HG02852 (cell line): ENCODE measurements at regions not wholly inside any gene's neighbourhood (a gene's known extent, or its start where the extent isn't known, plus 50 kb on each side); places are given as distances from the start of the nearest gene placed in this dataset.

Experiments used
- ATAC-seq: cut with Tn5 transposase; IDR thresholded peaks from one replicate; pipeline ENCODE4 v1.9.1; 2021; ENCODE audit warnings: mild to moderate bottlenecking, moderate library complexity; ENCODE audit not compliant: unreplicated experiment

DNA sequence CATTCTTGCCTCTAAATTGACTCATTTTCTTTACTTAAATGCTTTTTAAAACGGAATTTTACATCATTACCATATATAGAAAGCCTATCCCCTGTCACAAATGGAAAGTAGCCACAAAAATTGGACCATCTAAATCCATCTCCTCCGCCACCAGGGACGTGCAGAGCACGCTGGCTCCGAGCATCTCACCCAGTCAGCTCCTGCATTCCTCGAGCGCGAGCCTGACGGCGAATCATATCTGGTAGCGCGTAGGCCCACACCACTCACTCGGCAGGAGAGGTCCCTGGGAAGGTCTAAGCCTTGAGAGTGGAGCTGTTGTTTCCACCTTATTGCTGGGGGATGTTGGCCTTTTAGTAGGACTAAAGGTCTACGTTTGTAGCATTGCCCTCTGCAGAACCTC lies 152.4 kb downstream of the TRIM29 start:
- ATAC-seq, result no peak

DNA sequence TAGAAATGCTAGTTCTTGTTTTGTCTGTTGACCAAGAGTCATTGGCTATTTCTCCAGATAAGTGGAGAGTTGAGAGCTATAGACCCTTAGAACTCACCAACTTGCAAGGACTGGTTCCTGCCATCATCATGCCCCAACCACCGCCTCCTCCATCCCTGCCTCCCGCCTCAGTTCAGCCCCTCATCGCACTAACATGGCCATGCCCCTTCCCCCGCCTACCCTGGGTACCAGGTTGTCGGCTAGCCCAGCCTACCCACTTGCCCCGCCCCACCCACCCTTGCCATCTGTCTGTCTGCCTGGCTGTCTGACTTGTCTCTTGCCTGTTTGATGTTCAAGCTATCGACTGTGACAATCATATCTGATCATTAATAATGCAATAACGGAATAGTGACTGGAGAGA lies 154.1 kb downstream of the TRIM29 start:
- ATAC-seq, result no peak

GRCh38 chr11:119983240-119983732 lies 154.6 kb downstream of the TRIM29 start:
- ATAC-seq, result no peak

DNA sequence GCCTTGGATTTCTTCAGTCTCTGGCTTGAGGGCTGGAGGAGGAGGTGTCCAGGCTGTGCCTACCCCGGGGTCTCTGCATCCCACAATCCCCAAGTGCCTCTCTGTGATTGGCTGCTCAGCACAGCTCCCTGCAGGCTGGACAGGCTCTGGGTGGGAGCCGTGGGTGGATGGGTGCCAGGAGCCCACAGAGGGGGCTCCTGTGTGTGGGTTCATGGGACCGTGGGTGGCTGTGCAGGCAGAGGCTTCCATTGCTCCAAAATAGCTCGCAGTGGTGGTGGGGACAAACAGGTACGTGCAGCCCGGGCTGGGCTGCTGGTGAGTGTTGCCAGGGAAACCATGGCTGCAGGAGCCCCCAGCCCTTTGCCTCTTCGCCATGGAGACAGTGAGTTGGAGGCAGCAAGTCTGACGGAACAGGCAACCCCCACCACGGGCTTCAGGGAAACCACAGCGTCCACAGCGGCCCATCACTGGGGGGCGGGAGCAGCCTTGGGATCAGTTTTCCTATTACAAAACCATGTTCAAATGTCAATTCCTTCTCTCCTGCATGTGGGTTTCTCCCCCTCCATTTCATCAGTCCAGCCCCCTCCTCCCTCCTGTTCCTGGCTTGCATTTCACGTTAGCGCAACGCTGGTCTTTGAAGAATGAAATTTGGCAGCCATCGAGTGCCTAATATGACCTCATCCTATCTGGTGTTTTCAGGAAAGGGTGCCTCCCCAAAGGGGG lies 155.2 kb downstream of the TRIM29 start:
- ATAC-seq, result no peak

- no peak for ATAC-seq
These were observed 157.5 kb downstream of the TRIM29 start for GRCh38 chr11:119980431-119980830.

GRCh38 chr11:119979701-119980100 lies 158.2 kb downstream of the TRIM29 start:
- no peak for ATAC-seq

GRCh38 chr11:119978696-119979095 lies 159.2 kb downstream of the TRIM29 start:
- no peak for ATAC-seq

GRCh38 chr11:119977881-119978280 lies 160.0 kb downstream of the TRIM29 start:
- ATAC-seq, result no peak

DNA sequence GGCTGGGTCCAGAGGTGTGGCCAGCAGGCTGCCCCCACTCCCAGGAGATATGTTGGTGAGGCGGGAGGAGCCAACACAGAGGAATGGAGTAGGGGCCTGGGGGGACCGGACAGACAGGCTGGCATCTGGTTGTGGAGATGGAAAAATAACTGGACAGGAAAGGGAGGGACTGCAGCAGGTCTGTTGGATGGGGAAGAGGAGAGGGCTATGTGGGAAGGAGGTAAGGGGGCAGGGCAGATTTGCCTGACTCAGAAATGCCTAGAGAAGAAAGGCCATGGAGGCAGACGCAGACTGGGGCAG lies 160.4 kb downstream of the TRIM29 start:
- ATAC-seq, result no peak

GRCh38 chr11:119976805-119977560 lies 160.9 kb downstream of the TRIM29 start:
- ATAC-seq, result no peak

GRCh38 chr11:119975561-119976152 lies 162.3 kb downstream of the TRIM29 start:
- ATAC-seq, result no peak

- ATAC-seq, result no peak
These were observed 163.4 kb downstream of the TRIM29 start for GRCh38 chr11:119974467-119974866.

DNA sequence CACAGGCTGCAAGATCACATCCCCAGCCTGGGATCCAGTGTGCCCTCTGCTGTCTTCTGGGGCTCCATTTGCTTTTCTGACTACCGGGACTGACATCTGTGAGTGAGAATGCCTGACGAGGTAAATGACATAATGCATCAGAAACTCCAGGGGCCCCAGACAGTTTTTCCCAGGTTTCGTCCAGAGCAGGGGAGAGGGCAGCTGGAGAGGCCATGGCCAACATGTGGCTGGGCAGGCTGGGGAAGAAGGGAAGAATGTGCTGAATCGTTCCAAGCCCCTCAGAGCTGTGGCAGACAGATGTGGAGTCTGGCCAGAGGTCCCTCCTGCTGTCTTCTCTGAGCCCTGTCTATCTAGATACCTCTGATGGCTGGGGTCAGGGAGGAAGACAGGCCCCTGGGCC lies 163.9 kb downstream of the TRIM29 start:
- ATAC-seq, result no peak

DNA sequence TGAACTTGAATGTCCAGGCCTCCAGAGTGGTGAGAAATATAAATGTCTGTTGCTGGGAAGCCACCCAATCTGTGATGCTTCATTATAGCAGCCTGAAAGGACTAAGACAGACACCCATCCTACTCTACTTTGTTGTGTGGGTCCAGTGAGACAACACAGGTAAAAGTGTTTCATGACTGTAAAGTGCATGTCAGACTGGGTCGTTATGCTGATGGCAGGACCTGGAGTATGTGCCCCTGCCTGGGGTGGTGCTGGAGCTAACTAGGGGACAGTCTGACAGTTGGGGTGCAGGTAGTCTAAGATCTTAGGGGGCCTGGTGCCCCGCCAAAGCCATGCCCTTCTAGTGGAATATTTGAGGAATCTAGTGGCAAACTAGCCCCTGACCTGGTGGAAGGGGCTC lies 165.6 kb downstream of the TRIM29 start:
- no peak for ATAC-seq

DNA sequence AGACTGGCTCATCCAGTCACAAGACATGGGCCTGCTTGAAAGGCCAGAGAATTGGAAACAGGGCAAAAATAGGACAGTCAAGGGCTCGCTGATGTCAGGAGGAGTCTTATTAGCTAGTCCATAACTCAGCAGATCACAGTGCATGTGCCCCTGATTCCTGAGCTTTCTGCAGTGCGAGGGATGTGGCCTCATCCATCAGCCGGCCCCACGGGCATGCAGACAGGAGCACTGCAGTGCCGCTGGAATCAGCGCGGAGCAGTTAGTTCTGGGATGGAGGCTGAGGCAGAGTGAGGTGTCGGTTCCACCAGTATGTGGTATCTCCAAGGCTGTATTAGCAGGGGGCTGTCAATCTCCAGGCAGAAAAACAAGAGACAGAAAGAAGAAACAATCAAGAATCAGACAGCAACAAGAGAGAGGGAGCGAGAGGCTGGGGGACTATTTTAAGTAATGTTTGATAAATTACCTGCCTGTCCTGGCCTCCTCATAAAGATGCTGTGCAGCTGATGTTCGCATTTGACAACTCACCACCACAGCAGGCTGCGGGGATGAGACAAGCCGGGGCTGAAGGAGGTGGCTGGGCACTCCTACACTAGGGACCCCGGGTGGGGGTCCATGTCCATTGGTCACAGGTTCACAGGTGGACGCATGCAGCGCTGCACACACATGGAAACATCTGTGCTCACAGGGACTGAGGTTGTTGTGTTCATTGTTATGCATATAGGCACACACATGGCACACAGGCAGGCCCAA lies 167.2 kb downstream of the TRIM29 start:
- no peak for ATAC-seq

DNA sequence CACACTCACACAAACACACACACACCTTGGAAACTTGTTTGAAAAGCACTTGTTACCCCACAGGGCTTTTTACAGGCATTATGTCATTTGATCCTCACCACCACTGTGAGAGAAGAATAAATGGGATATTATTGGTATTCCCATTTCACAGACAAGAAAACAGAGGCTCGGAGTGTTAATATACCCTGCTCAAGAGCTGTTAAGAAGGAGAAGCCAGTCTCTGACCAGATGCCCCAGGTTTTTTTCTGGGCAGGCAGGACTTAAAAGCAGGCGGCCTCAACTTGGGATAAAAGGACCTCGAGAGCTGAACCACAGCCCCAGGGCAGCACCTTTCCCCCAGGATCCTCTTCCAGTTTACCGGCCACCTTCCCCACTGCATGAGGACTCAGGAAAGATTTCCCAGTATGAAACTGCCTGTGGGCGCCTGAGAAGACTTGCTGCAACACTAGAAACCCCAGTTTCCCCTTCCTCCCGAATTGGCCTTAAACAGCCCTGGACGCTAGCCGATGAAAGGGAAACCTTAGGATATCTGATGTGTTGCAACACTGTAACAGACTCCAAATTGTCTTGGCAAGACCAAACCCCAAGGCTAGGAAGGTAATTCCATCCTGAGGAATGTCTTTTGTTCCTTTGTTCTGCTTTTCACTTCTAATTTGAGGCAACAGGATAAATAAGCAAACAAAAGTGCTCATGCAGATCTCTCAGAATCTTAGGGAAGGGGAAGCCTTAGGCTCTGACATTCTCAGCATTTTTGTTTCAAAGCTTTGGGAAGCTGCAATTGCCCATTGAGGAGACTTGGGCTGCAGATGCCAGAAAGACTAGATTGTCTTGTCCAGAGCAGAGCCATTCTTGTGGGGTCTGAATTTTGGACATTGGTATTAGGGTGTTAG lies 173.5 kb downstream of the TRIM29 start:
- no peak for ATAC-seq

DNA sequence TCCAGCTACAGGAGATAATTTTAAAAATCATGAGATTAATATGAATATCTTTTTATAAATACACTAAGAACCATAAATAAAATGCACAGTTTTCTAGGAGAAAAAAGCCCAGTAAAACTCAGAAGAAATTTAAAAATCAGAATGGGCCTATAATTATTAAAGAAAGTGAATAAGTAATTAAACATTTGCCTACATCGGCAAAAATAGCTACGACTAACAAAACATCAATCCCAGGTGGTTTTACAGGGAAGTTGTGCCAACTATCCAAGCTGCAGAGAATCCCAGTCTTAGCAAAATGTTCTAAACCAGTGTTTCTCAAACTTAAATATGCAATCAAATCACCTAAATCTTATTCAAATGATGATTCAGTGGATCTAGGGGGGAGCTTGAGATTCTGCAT lies 180.0 kb downstream of the TRIM29 start:
- no peak for ATAC-seq

DNA sequence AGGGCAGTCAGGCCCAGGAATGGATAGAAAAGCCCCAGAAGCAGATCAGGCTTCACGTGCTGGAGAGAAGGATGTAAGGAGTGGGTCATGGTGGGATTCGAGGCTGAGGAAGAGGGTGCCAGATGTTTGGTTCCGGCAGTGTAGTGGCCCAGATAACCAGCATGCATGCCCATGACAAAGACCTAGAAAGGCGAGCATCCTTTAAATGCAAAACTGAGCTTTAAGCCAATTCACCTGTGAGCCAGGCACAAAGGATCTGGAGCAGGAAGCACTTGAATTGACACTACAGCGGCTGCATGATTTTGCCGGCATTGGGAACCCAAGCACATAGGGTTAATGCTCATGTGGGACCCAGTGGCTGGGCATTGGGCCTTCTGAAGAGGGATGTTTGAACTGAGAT lies 185.5 kb downstream of the TRIM29 start:
- no peak for ATAC-seq

- no peak for ATAC-seq
These were observed 194.6 kb downstream of the TRIM29 start for GRCh38 chr11:119943298-119943655.

DNA sequence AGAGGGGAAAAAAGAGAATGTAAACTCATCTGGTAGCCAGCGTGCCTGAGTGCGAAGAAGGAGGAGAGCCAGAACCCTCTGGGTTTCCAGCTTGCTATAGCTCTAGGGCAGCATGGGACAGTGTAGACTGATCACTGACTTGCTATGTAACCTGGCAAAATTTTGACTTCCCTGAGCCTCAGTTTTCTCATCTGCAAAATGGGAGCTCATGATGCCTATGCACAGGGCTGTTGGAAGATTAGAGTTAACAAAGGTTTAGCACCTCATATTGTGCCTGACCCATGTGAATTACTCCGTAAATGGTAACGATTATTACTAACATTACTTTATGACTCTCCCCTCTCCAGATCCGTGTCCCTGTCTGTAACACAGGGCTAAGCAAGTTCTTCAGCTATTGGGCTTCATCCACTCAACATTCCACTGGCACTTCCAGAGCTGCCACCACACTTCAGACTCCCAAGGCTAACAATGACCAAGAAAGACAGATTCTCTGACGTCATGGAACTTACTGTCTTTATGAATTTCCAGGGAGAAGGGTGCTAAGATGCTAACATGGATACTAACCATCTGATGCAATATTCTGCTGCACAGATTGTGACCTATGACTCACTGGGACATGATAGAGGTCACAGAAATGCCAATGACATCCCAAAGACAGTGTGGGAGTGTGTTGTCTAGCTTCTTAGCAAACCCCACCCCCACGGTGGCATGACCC lies 195.2 kb downstream of the TRIM29 start:
- no peak for ATAC-seq
